SK-N-SH (cell line): ENCODE measurements at regions not wholly inside any gene's neighbourhood (a gene's known extent, or its start where the extent isn't known, plus 50 kb on each side); places are given as distances from the start of the nearest gene placed in this dataset.

Experiments used
- CTCF ChIA-PET: fragments of 300-600, 350-600 bp; formaldehyde crosslinking; extraction: SDS; loops from one replicate; lab custom pipeline; 2021; lab: Yijun Ruan, JAX
- POLR2A ChIA-PET: fragments of 350-600 bp; sonication (Branson Sonifier 250); formaldehyde crosslinking; extraction: SDS; loops from one replicate; lab custom pipeline; 2020; ENCODE audit warnings: antibody characterized with exemption, inconsistent platforms; lab: Yijun Ruan, JAX
- DNase-seq: peaks from one replicate; pipeline ENCODE4 v3.0.0; 2012
- H2AFZ ChIP-seq: fragments of 200-600 bp; sonication (generic); 2 replicates; pipeline ENCODE4 v1.8.1; 2016; ENCODE audit warnings: antibody characterized with exemption, mild to moderate bottlenecking, low read depth
- H3F3A ChIP-seq: fragments of 200-600 bp; sonication (generic); replicated peaks from 2 replicates; pipeline ENCODE3; 2016; ENCODE audit warnings: antibody characterized with exemption, mild to moderate bottlenecking; ENCODE audit not compliant: insufficient read depth
- H3K27ac ChIP-seq, 2 experiments: fragments of 200-500 bp in 1 of 2; fragments of 200-600 bp in 1 of 2; sonication (Bioruptor generic) in 1 of 2; sonication (generic), shearing (Covaris generic) in 1 of 2; 2 replicates each; pipeline versions ENCODE4 v1.5.1 to v1.6.1; 2014 to 2016; ENCODE audit warnings: low read depth in 2 of 2, inconsistent platforms in 1 of 2, low read length in 1 of 2, mild to moderate bottlenecking in 1 of 2, mixed read lengths in 1 of 2
- H3K27me3 ChIP-seq: fragments of 200-600 bp; sonication (generic), shearing (Covaris generic); 2 replicates; pipeline ENCODE4 v1.6.1; 2016; ENCODE audit warnings: mixed run types; ENCODE audit not compliant: insufficient read depth
- H3K36me3 ChIP-seq, 2 experiments: fragments of 200-500 bp in 1 of 2; fragments of 200-600 bp in 1 of 2; sonication (Bioruptor generic) in 1 of 2; sonication (generic) in 1 of 2; replicated peaks in 1 of 2; 2 replicates each; pipeline versions ENCODE3 to v1.5.1; 2014 to 2016; ENCODE audit warnings: low read length in 1 of 2, mild to moderate bottlenecking in 1 of 2; ENCODE audit not compliant: insufficient read depth in 2 of 2, control insufficient read depth in 1 of 2
- H3K4me1 ChIP-seq, 2 experiments: fragments of 200-500 bp in 1 of 2; fragments of 200-600 bp in 1 of 2; sonication (Bioruptor generic) in 1 of 2; sonication (generic), shearing (Covaris generic) in 1 of 2; 2 replicates each; pipeline versions ENCODE4 v1.5.1 to v1.6.1; 2014 to 2016; ENCODE audit warnings: low read depth in 1 of 2, low read length in 1 of 2, mixed run types in 1 of 2; ENCODE audit not compliant: insufficient read depth in 2 of 2, control insufficient read depth in 1 of 2
- H3K4me2 ChIP-seq: fragments of 200-600 bp; sonication (generic), shearing (Covaris generic); 2 replicates; pipeline ENCODE4 v1.6.1; 2017; ENCODE audit warnings: mixed run types
- H3K4me3 ChIP-seq, 2 experiments: fragments of 200-500 bp in 1 of 2; fragments of 200-600 bp in 1 of 2; sonication (Bioruptor generic) in 1 of 2; sonication (generic), shearing (Covaris generic) in 1 of 2; 2 replicates each; pipeline versions ENCODE4 v1.5.1 to v1.8.1; 2014 to 2016; ENCODE audit warnings: low read depth in 2 of 2, inconsistent platforms in 1 of 2, low read length in 1 of 2, mild to moderate bottlenecking in 1 of 2, mixed read lengths in 1 of 2, moderate library complexity in 1 of 2
- H3K79me2 ChIP-seq: fragments of 200-600 bp; sonication (generic); 2 replicates; pipeline ENCODE4 v1.8.1; 2017; ENCODE audit warnings: mild to moderate bottlenecking; ENCODE audit not compliant: insufficient read depth
- H3K9ac ChIP-seq: fragments of 200-600 bp; sonication (generic); 2 replicates; pipeline ENCODE4 v1.6.1; 2017; ENCODE audit warnings: mixed run types
- H3K9me2 ChIP-seq: fragments of 200-600 bp; sonication (generic); 2 replicates; pipeline ENCODE4 v1.6.1; 2017; ENCODE audit warnings: mixed run types
- H3K9me3 ChIP-seq: fragments of 200-600 bp; sonication (generic); 2 replicates; pipeline ENCODE4 v1.6.1; 2017; ENCODE audit warnings: mixed run types, mild to moderate bottlenecking, moderate library complexity
- H4K20me1 ChIP-seq: fragments of 200-600 bp; sonication (generic); 2 replicates; pipeline ENCODE4 v1.6.1; 2017; ENCODE audit warnings: mild to moderate bottlenecking, mixed run types; ENCODE audit not compliant: insufficient read depth
- CHD2 ChIP-seq: fragments of 150-350 bp; IDR thresholded peaks from 2 replicates; pipeline ENCODE4 v1.6.1; 2018; ENCODE audit warnings: low read length; ENCODE audit not compliant: partially characterized antibody
- EP300 ChIP-seq, 2 experiments: IDR thresholded peaks; 2 replicates each; pipeline versions ENCODE4 v1.4.0 to v1.6.1; 2012; ENCODE audit warnings: borderline replicate concordance in 1 of 2, low read depth in 1 of 2, low read length in 1 of 2
- EZH2phosphoT487 ChIP-seq: fragments of 200-600 bp; sonication (generic); IDR thresholded peaks from 2 replicates; pipeline ENCODE4 v1.6.1; 2017; ENCODE audit warnings: low read depth, mixed run types, mild to moderate bottlenecking, antibody characterized with exemption, moderate library complexity, borderline replicate concordance
- FOSL2 ChIP-seq: IDR thresholded peaks from 2 replicates; pipeline ENCODE4 v1.4.0; 2012; ENCODE audit warnings: low read depth, mild to moderate bottlenecking, moderate library complexity, borderline replicate concordance
- FOXJ3 ChIP-seq: sonication (generic); formaldehyde crosslinking; IDR thresholded peaks from 2 replicates; pipeline ENCODE4 v1.5.1; 2020; ENCODE audit warnings: mild to moderate bottlenecking, missing genetic modification reagents
- GATA2 ChIP-seq: sonication (generic); formaldehyde crosslinking; IDR thresholded peaks from 2 replicates; pipeline ENCODE4 v1.5.0; 2020; ENCODE audit warnings: mild to moderate bottlenecking, missing genetic modification reagents
- RAD21 ChIP-seq: IDR thresholded peaks from 2 replicates; pipeline ENCODE4 v1.6.1; 2012; ENCODE audit warnings: mild to moderate bottlenecking, low read length
- RCOR1 ChIP-seq: fragments of 150-350 bp; IDR thresholded peaks from 2 replicates; pipeline ENCODE4 v1.6.1; 2017; ENCODE audit warnings: antibody characterized with exemption, low read length
- RFX5 ChIP-seq: IDR thresholded peaks from 2 replicates; pipeline ENCODE4 v1.6.1; 2012; ENCODE audit warnings: mild to moderate bottlenecking, improper control_type of control experiment, low read length
- TAF1 ChIP-seq: IDR thresholded peaks from 2 replicates; pipeline ENCODE4 v1.6.1; 2012; ENCODE audit warnings: low read depth, mild to moderate bottlenecking, low read length, moderate library complexity, borderline replicate concordance
- TCF12 ChIP-seq: IDR thresholded peaks from 2 replicates; pipeline ENCODE4 v1.4.0; 2012
- WGBS: methylation state at CpG from one replicate; pipeline ENCODE4 v1.1.6; 2017; ENCODE audit warnings: low lambda C conversion rate; 5-methylcytosine and 5-hydroxymethylcytosine counted together
- TF ChIP-seq, protein P1 (sequence below): IDR thresholded peaks from 2 replicates; pipeline ENCODE4; 2012
- TF ChIP-seq, protein P2 (sequence below): fragments of 200-600 bp; sonication (generic); IDR thresholded peaks from 2 replicates; pipeline ENCODE4 v1.6.1; 2017; ENCODE audit warnings: antibody characterized with exemption, mild to moderate bottlenecking, moderate library complexity

DNA sequence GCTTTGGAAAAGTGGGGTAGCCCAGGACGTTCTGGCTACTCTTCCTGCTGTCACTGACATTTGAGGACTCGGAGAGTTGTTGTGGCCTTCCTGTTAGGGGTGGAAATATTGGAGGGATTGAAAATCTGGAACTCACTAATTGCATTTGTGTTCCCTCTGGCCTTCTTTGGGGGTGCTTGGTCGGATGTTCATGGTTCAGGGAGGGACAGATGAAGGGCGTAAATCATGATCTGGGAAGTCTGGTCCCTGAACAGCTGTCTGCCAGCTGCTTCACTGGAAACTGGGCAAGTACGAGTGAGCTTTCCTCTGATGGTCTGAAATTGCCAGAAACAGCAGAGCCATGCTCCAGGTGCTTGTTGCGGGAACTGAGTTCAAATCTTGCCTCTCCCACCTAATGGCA is 327.8 kb upstream of the C2CD4B start:
- TF ChIP-seq RCOR1 = peak; percentile 82
- TF ChIP-seq GATA2 = peak; percentile 9; the same call in 1 of the 2 replicates
- TF ChIP-seq EP300 (IDR thresholded peaks at IDR 0.05; ENCODE audit: borderline replicate concordance in 1 of 2, low read depth in 1 of 2, low read length in 1 of 2) = peak in 1 of 2 experiments; percentile 73; a peak in 1 of 4 replicates
- TF ChIP-seq RAD21 = no peak
- TF ChIP-seq CHD2 = peak; percentile 61
- no peak for TF ChIP-seq FOSL2
- TF ChIP-seq TCF12 = 0 out of 2 replicates have a peak, but pooled peaks have one; percentile 5
- Histone ChIP-seq H3K9me2 (no peaks in the 10 kb centered on the region), H2AFZ (no peak overlapping the region), H3F3A (no peaks in the 10 kb centered on the region), H3K9me3 (no peaks in the 10 kb centered on the region), H3K79me2 (no peaks in the 10 kb centered on the region), H3K4me3 (no peak overlapping the region), H3K27me3 (no peaks in the 10 kb centered on the region), H3K36me3 (no peaks in the 10 kb centered on the region), H3K4me1 (peaks cover 11 to 39% of the 10 kb centered on the region in 2 experiments; a peak in 3 of 4 replicates), H3K4me2 (no peak overlapping the region), H4K20me1 (no peaks in the 10 kb centered on the region), H3K27ac (peak overlapping the region in 1 of 2 experiments; percentile 76; a peak in 2 of 4 replicates), H3K9ac (no peak overlapping the region)
- CTCF ChIA-PET = no interaction called here
- DNase-seq = peak; percentile 44
- WGBS = 77% methylated on average over 5 of the region's 6 CpGs
- POLR2A ChIA-PET = interaction anchor here (1.3 kb wide), 1 partner anchor 144 kb away, joined by 3 read pairs; no protein-coding TSS in a partner anchor

DNA sequence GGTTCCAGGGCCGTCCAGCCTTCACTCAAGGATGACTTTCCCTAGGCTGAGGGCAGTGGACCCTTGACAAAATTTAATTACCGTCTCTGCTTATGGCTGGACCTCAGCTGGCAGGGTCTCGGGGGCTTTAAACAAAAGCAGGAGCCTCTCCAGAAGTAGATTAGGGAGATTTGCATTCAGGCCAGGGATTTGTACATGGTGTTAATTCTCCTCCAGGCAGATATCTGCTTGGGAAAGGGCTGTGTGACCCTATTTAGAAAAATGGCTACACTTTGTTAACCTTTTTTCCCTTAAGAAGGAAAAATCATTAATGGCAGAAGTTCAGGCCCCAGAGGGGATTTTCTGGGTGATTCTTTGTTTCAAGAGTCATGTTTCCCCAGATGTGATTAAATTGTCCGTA is 329.1 kb upstream of the C2CD4B start:
- 81% methylated on average over 4 of the region's 4 CpGs for WGBS
- Histone ChIP-seq H3K9me2 (no peaks in the 10 kb centered on the region), H3F3A (no peaks in the 10 kb centered on the region), H3K79me2 (no peaks in the 10 kb centered on the region), H3K9me3 (no peaks in the 10 kb centered on the region), H3K4me1 (peaks cover 11 to 39% of the 10 kb centered on the region in 2 experiments; a peak in 3 of 4 replicates), H3K27ac (peak overlapping the region in 1 of 2 experiments; percentile 89; a peak in 2 of 4 replicates), H3K36me3 (no peaks in the 10 kb centered on the region), H3K27me3 (no peaks in the 10 kb centered on the region), H4K20me1 (no peaks in the 10 kb centered on the region), H3K9ac (no peak overlapping the region), H3K4me2 (no peak overlapping the region), H3K4me3 (no peak overlapping the region), H2AFZ (no peak overlapping the region)
- peak; percentile 31 for DNase-seq
- ChIA-PET POLR2A (no interaction called here), CTCF (interaction anchor here (0.6 to 1.4 kb wide), 3 partner anchors 102 to 212 kb away, joined by 3 read pairs; no protein-coding TSS in a partner anchor)
- TF ChIP-seq RFX5 = no peak
- TF ChIP-seq FOSL2 = no peak
- TF ChIP-seq, protein P1, sequence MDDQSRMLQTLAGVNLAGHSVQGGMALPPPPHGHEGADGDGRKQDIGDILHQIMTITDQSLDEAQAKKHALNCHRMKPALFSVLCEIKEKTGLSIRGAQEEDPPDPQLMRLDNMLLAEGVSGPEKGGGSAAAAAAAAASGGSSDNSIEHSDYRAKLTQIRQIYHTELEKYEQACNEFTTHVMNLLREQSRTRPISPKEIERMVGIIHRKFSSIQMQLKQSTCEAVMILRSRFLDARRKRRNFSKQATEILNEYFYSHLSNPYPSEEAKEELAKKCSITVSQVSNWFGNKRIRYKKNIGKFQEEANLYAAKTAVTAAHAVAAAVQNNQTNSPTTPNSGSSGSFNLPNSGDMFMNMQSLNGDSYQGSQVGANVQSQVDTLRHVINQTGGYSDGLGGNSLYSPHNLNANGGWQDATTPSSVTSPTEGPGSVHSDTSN = no peak
- peak in 1 of 2 experiments; percentile 57; a peak in 1 of 4 replicates for TF ChIP-seq EP300 (IDR thresholded peaks at IDR 0.05; ENCODE audit: borderline replicate concordance in 1 of 2, low read depth in 1 of 2, low read length in 1 of 2)
- no peak for TF ChIP-seq TAF1
- peak; percentile 35; the same call in 1 of the 2 replicates for TF ChIP-seq FOXJ3
- 0 out of 2 replicates have a peak, but pooled peaks have one; percentile 20 for TF ChIP-seq GATA2
- TF ChIP-seq, protein P2, sequence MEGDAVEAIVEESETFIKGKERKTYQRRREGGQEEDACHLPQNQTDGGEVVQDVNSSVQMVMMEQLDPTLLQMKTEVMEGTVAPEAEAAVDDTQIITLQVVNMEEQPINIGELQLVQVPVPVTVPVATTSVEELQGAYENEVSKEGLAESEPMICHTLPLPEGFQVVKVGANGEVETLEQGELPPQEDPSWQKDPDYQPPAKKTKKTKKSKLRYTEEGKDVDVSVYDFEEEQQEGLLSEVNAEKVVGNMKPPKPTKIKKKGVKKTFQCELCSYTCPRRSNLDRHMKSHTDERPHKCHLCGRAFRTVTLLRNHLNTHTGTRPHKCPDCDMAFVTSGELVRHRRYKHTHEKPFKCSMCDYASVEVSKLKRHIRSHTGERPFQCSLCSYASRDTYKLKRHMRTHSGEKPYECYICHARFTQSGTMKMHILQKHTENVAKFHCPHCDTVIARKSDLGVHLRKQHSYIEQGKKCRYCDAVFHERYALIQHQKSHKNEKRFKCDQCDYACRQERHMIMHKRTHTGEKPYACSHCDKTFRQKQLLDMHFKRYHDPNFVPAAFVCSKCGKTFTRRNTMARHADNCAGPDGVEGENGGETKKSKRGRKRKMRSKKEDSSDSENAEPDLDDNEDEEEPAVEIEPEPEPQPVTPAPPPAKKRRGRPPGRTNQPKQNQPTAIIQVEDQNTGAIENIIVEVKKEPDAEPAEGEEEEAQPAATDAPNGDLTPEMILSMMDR = no peak
- no peak for TF ChIP-seq EZH2phosphoT487
